Peyer's patch (tissue), 4 donors: ENCODE measurements at regions not wholly inside any gene's neighbourhood (a gene's known extent, or its start where the extent isn't known, plus 50 kb on each side); places are given as distances from the start of the nearest gene placed in this dataset.
A peak's percentile ranks its signal among the peaks of the same experiment; 100 is the strongest.

ENCODE experiments used
- DNase-seq, 3 donors: peaks; one replicate each; pipeline ENCODE4 v3.0.0-alpha.2; 2017 to 2019
- H3K27ac ChIP-seq, 4 donors: fragments of 200-600 bp; sonication (generic); one replicate each; pipeline ENCODE4 v1.5.1; 2016 to 2019
- H3K27me3 ChIP-seq, 2 donors: fragments of 200-600 bp; sonication (generic); one replicate each; pipeline ENCODE4 v1.5.1; 2019
- H3K36me3 ChIP-seq, 3 donors: fragments of 200-600 bp; sonication (generic); one replicate each; pipeline ENCODE4 v1.5.1; 2016 to 2019
- H3K4me1 ChIP-seq, 4 donors: fragments of 200-600 bp; sonication (generic); one replicate each; pipeline ENCODE4 v1.5.1; 2016 to 2019
- H3K4me3 ChIP-seq, 4 donors: fragments of 200-600 bp; sonication (generic); 1 replicate in 3 of 4; 2 replicates in 1 of 4; pipeline ENCODE4 v1.5.1; 2016 to 2019; ENCODE audit warnings: mild to moderate bottlenecking in 1 of 4
- H3K9me3 ChIP-seq, 4 donors: fragments of 200-600 bp; sonication (generic); one replicate each; pipeline ENCODE4 v1.5.1; 2016 to 2019; ENCODE audit warnings: mild to moderate bottlenecking in 1 of 4
- CTCF ChIP-seq, 6 experiments: fragments of 450-650 bp in 4 of 6; fragments of 200-600 bp in 2 of 6; sonication (generic) in 1 of 6; IDR thresholded peaks; one replicate each; pipeline ENCODE4 v1.5.1; 2017 to 2019; ENCODE audit warnings: antibody characterized with exemption in 6 of 6, mild to moderate bottlenecking in 3 of 6, moderate library complexity in 1 of 6
- POLR2A ChIP-seq, 2 donors: fragments of 450-650 bp; IDR thresholded peaks; one replicate each; pipeline ENCODE4 v1.5.1; 2017; ENCODE audit warnings: antibody characterized with exemption in 2 of 2, mild to moderate bottlenecking in 2 of 2, moderate library complexity in 2 of 2

GRCh38 chr5:74420947-74421346 lies 219.6 kb downstream of the ENC1 start:
- no peak for TF ChIP-seq CTCF (IDR thresholded peaks at IDR 0.05)
- no peak for TF ChIP-seq POLR2A (IDR thresholded peaks at IDR 0.05)
- no peak for DNase-seq
- Histone ChIP-seq H3K4me3 (no peak overlapping the region), H3K36me3 (no peaks in the 10 kb centered on the region), H3K27ac (no peak overlapping the region), H3K27me3 (no peaks in the 10 kb centered on the region), H3K4me1 (no peaks in the 10 kb centered on the region), H3K9me3 (no peaks in the 10 kb centered on the region)

GRCh38 chr5:74420220-74420619 lies 220.3 kb downstream of the ENC1 start:
- peaks cover 0 to 3% (median 0%) of the 10 kb centered on the region in 4 donors for H3K4me1 ChIP-seq
- TF ChIP-seq CTCF (IDR thresholded peaks at IDR 0.05) (no peak), POLR2A (IDR thresholded peaks at IDR 0.05) (no peak)
- H3K36me3 ChIP-seq, result no peaks in the 10 kb centered on the region
- H3K4me3 ChIP-seq, result no peak overlapping the region
- H3K27ac ChIP-seq, result no peak overlapping the region
- no peaks in the 10 kb centered on the region for H3K9me3 ChIP-seq
- DNase-seq, result no peak
- H3K27me3 ChIP-seq, result no peaks in the 10 kb centered on the region

GRCh38 chr5:74419468-74419867 lies 221.1 kb downstream of the ENC1 start:
- H3K4me1 ChIP-seq, result peaks cover 0 to 3% (median 0%) of the 10 kb centered on the region in 4 donors
- H3K27ac ChIP-seq, result no peak overlapping the region
- no peak overlapping the region for H3K4me3 ChIP-seq
- H3K27me3 ChIP-seq, result no peaks in the 10 kb centered on the region
- no peaks in the 10 kb centered on the region for H3K9me3 ChIP-seq
- no peak for DNase-seq
- no peak for TF ChIP-seq POLR2A (IDR thresholded peaks at IDR 0.05)
- no peak for TF ChIP-seq CTCF (IDR thresholded peaks at IDR 0.05)
- no peaks in the 10 kb centered on the region for H3K36me3 ChIP-seq

- Histone ChIP-seq H3K4me3 (no peak overlapping the region), H3K36me3 (no peaks in the 10 kb centered on the region), H3K9me3 (no peaks in the 10 kb centered on the region), H3K4me1 (peaks cover 0 to 6% (median 1%) of the 10 kb centered on the region in 4 donors), H3K27ac (no peak overlapping the region), H3K27me3 (no peaks in the 10 kb centered on the region)
- peak in 1 of 3 donors; percentile 65 for DNase-seq
- no peak for TF ChIP-seq CTCF (IDR thresholded peaks at IDR 0.05)
- TF ChIP-seq POLR2A (IDR thresholded peaks at IDR 0.05), result no peak
Measured at GRCh38 chr5:74418709-74419108, 221.8 kb downstream of the ENC1 start.

GRCh38 chr5:74418261-74418660 lies 222.3 kb downstream of the ENC1 start:
- Histone ChIP-seq H3K27ac (no peak overlapping the region), H3K27me3 (no peaks in the 10 kb centered on the region), H3K4me3 (no peak overlapping the region), H3K4me1 (peaks cover 0 to 6% (median 1%) of the 10 kb centered on the region in 4 donors), H3K36me3 (no peaks in the 10 kb centered on the region), H3K9me3 (no peaks in the 10 kb centered on the region)
- no peak for DNase-seq
- TF ChIP-seq POLR2A (IDR thresholded peaks at IDR 0.05), result no peak
- TF ChIP-seq CTCF (IDR thresholded peaks at IDR 0.05), result no peak

- no peak overlapping the region for H3K4me3 ChIP-seq
- no peak for DNase-seq
- H3K27me3 ChIP-seq, result no peaks in the 10 kb centered on the region
- H3K4me1 ChIP-seq, result peaks cover 0 to 6% (median 1%) of the 10 kb centered on the region in 4 donors
- H3K36me3 ChIP-seq, result no peaks in the 10 kb centered on the region
- H3K27ac ChIP-seq, result peak overlapping the region in 2 of 4 donors; percentile 20 to 25
- TF ChIP-seq CTCF (IDR thresholded peaks at IDR 0.05), result no peak
- peak in 1 of 2 donors; percentile 12 for TF ChIP-seq POLR2A (IDR thresholded peaks at IDR 0.05)
- H3K9me3 ChIP-seq, result no peaks in the 10 kb centered on the region
Measured at GRCh38 chr5:74415695-74416102, 224.8 kb downstream of the ENC1 start.
